ENCODE measurements at regions not wholly inside any gene's neighbourhood (a gene's known extent, or its start where the extent isn't known, plus 50 kb on each side); places are given as distances from the start of the nearest gene placed in this dataset.

- 100% methylated on average over 1 of the region's 1 CpG; no CpG with 5 or more reads in 1 of the 2 experiments for WGBS, 2 experiments (ENCODE audit: extremely low coverage in 1 of 2, insufficient coverage in 1 of 2, insufficient read length in 1 of 2, insufficient replicate concordance in 2 of 2, low coverage in 1 of 2, low lambda C conversion rate in 2 of 2, missing lambda C conversion rate in 1 of 2)
- Histone ChIP-seq H3K36me3 (ENCODE audit: control insufficient read depth in 2 of 4, insufficient read depth in 4 of 4, low read length in 3 of 4) (no peaks in the 10 kb centered on the region), H2BK12ac (ENCODE audit: low read depth, low read length) (no peak overlapping the region), H4K20me1 (replicated peaks in 1 of 2; ENCODE audit: control insufficient read depth in 1 of 2, insufficient read depth in 2 of 2, low read length in 2 of 2) (no peaks in the 10 kb centered on the region), H4K5ac (ENCODE audit: insufficient read length, low read depth, low read length) (no peak overlapping the region), H4K8ac (ENCODE audit: extremely low read depth, insufficient read depth, low read length) (no peak overlapping the region), H3K4me1 (replicated peaks in 1 of 4; ENCODE audit: control insufficient read depth in 3 of 4, insufficient read depth in 4 of 4, low read length in 3 of 4) (peaks cover 0 to 7% (median under 1%) of the 10 kb centered on the region in 4 experiments; a peak in 2 of 7 replicates), H2BK20ac (ENCODE audit: low read length) (no peak overlapping the region), H3K18ac (ENCODE audit: extremely low read depth, low read length) (no peak overlapping the region), H2BK15ac (ENCODE audit: low read length) (no peak overlapping the region), H3K27me3 (replicated peaks in 1 of 4; ENCODE audit: control insufficient read depth in 3 of 4, extremely low read depth in 1 of 4, insufficient read depth in 3 of 4, low read length in 3 of 4) (no peaks in the 10 kb centered on the region), H3K79me1 (ENCODE audit: low read depth, low read length) (no peaks in the 10 kb centered on the region), H3K4me2 (ENCODE audit: insufficient read depth in 1 of 2, low read depth in 2 of 2, low read length in 2 of 2) (no peak overlapping the region), H3K56ac (replicated peaks; ENCODE audit: insufficient read length, low read depth, low read length) (no peak overlapping the region), H2BK5ac (ENCODE audit: low read depth, low read length) (no peak overlapping the region), H3K27ac (ENCODE audit: low read depth, low read length) (no peak overlapping the region), H2BK120ac (replicated peaks; ENCODE audit: low read depth, low read length) (no peak overlapping the region), H3K9ac (replicated peaks in 1 of 4; ENCODE audit: extremely low read depth in 1 of 4, low read depth in 3 of 4, low read length in 3 of 4) (no peak overlapping the region), H3K4ac (replicated peaks; ENCODE audit: insufficient read length, low read depth, low read length) (no peak overlapping the region), H2AFZ (ENCODE audit: low read length) (no peak overlapping the region), H3K9me3 (ENCODE audit: insufficient read depth in 2 of 2, low read depth in 1 of 2, low read length in 1 of 2) (no peaks in the 10 kb centered on the region), H3K14ac (ENCODE audit: insufficient read length) (no peak overlapping the region), H3K23me2 (ENCODE audit: low read depth, low read length) (no peaks in the 10 kb centered on the region), H3K4me3 (ENCODE audit: extremely low read depth in 1 of 4, insufficient read depth in 2 of 4, low read depth in 3 of 4, low read length in 4 of 4) (no peak overlapping the region), H3K79me2 (ENCODE audit: control insufficient read depth in 1 of 2, insufficient read depth in 2 of 2, low read length in 2 of 2) (no peaks in the 10 kb centered on the region), H3K23ac (ENCODE audit: insufficient read length) (no peak overlapping the region), H4K91ac (replicated peaks; ENCODE audit: insufficient read length, low read length) (no peak overlapping the region), H2AK5ac (ENCODE audit: low read depth, low read length) (no peak overlapping the region)
- CTCF ChIA-PET (ENCODE audit: partially characterized antibody), result no interaction called here
- no peak for DNase-seq (ENCODE audit: low read depth in 1 of 2, low spot score in 2 of 2)
- no peak for TF ChIP-seq ATF2 (IDR thresholded peaks at IDR 0.05; ENCODE audit: low read length)
- TF ChIP-seq CEBPB (IDR thresholded peaks at IDR 0.05; ENCODE audit: low read depth, low read length), result peak; percentile 42; the same call in 1 of the 2 replicates
- FAIRE-seq, result no peak
- POLR2A ChIA-PET (ENCODE audit: partially characterized antibody), result no interaction called here
These were observed 414.0 kb upstream of the HS3ST1 start for GRCh38 chr4:11842620-11843263.
